Endothelial cell of umbilical vein (primary cell): ENCODE measurements at regions not wholly inside any gene's neighbourhood (a gene's known extent, or its start where the extent isn't known, plus 50 kb on each side); places are given as distances from the start of the nearest gene placed in this dataset.

ENCODE experiments used
- BruUV-seq: library from RNA; stranded (reverse); fragments of 400-500 nt; replicated peaks from 2 replicates; lab custom pipeline; 2021; lab: Mats Ljungman, UMichigan
- CTCF ChIA-PET: fragments of 300-600, 350-600 bp; sonication (Branson Sonifier 250); formaldehyde crosslinking; loops from one replicate; lab custom pipeline; 2021; ENCODE audit warnings: antibody characterized with exemption, inconsistent platforms; lab: Charles Lee
- POLR2A ChIA-PET: fragments of 300-600, 350-600 bp; sonication (Branson Sonifier 250); formaldehyde crosslinking; loops from one replicate; lab custom pipeline; 2021; ENCODE audit warnings: antibody characterized with exemption, inconsistent platforms; lab: Charles Lee
- DNase-seq: peaks from one replicate; pipeline ENCODE4 v3.0.0-alpha.2; 2011; ENCODE audit warnings: low read depth, low spot score
- FAIRE-seq: peaks from 2 replicates; lab custom pipeline; 2011; peaks lifted over from hg19 to GRCh38; lab: Jason Lieb, UNC
- H2AFZ ChIP-seq: 2 replicates; pipeline ENCODE4 v1.6.0; 2012; ENCODE audit warnings: low read depth, low read length, control low read depth, inconsistent platforms
- H3K27ac ChIP-seq: 2 replicates; pipeline ENCODE4 v1.5.1; 2011; ENCODE audit warnings: low read depth, mild to moderate bottlenecking, control low read depth, low read length, moderate library complexity; ENCODE audit not compliant: insufficient read depth
- H3K27me3 ChIP-seq, 2 experiments: 2 replicates each; pipeline versions ENCODE4 v1.6.0 to v1.6.1; 2011; ENCODE audit warnings: low read length in 2 of 2, mixed read lengths in 1 of 2; ENCODE audit not compliant: control insufficient read depth in 2 of 2, insufficient read depth in 2 of 2
- H3K36me3 ChIP-seq, 2 experiments: 2 replicates in 1 of 2; 3 replicates in 1 of 2; pipeline ENCODE4 v1.5.1; 2011; ENCODE audit warnings: low read length in 2 of 2, mild to moderate bottlenecking in 1 of 2, moderate library complexity in 1 of 2; ENCODE audit not compliant: control insufficient read depth in 2 of 2, insufficient read depth in 2 of 2; ENCODE audit errors: extremely low read depth in 1 of 2
- H3K4me1 ChIP-seq: 3 replicates; pipeline ENCODE4 v1.5.1; 2011; ENCODE audit warnings: mild to moderate bottlenecking, low read length; ENCODE audit not compliant: control insufficient read depth, insufficient read depth; ENCODE audit errors: extremely low read depth
- H3K4me2 ChIP-seq: 2 replicates; pipeline ENCODE4 v1.6.1; 2011; ENCODE audit warnings: low read length, control low read depth, mixed read lengths; ENCODE audit not compliant: insufficient read depth
- H3K4me3 ChIP-seq, 3 experiments: fragments of 200-600 bp in 1 of 3; sonication (generic), shearing (Covaris generic) in 1 of 3; replicated peaks in 1 of 3; 2 replicates each; pipeline ENCODE4 v1.5.1; 2011 to 2016; ENCODE audit warnings: control low read depth in 3 of 3, low read length in 3 of 3, mild to moderate bottlenecking in 2 of 3, inconsistent platforms in 1 of 3, low read depth in 1 of 3, moderate library complexity in 1 of 3; ENCODE audit not compliant: insufficient read depth in 1 of 3
- H3K79me2 ChIP-seq: 2 replicates; pipeline ENCODE4 v1.6.0; 2012; ENCODE audit warnings: low read length, inconsistent platforms; ENCODE audit not compliant: control insufficient read depth, insufficient read depth
- H3K9ac ChIP-seq: replicated peaks from 2 replicates; pipeline ENCODE3; 2011; ENCODE audit warnings: low read length, control low read depth; ENCODE audit not compliant: insufficient read depth; ENCODE audit errors: extremely low read depth
- H3K9me1 ChIP-seq: replicated peaks from 3 replicates; pipeline ENCODE4 v1.6.0; 2011; ENCODE audit warnings: mild to moderate bottlenecking, low read length; ENCODE audit not compliant: control insufficient read depth, insufficient read depth; ENCODE audit errors: extremely low read depth
- H3K9me3 ChIP-seq: replicated peaks from 2 replicates; pipeline ENCODE4 v1.5.1; 2012; ENCODE audit warnings: low read length, inconsistent platforms; ENCODE audit not compliant: control insufficient read depth, insufficient read depth
- H4K20me1 ChIP-seq: replicated peaks from 2 replicates; pipeline ENCODE3; 2011; ENCODE audit warnings: mild to moderate bottlenecking, low read length; ENCODE audit not compliant: control insufficient read depth, insufficient read depth; ENCODE audit errors: extremely low read depth
- EZH2 ChIP-seq: IDR thresholded peaks from 2 replicates; pipeline ENCODE4 v1.6.1; 2012; ENCODE audit warnings: borderline replicate concordance, low read depth, mild to moderate bottlenecking, moderate library complexity, low read length, inconsistent platforms; ENCODE audit not compliant: severe bottlenecking
- FOS ChIP-seq: IDR thresholded peaks from 2 replicates; pipeline ENCODE4 v1.6.1; 2011; ENCODE audit warnings: mild to moderate bottlenecking, low read length, moderate library complexity, borderline replicate concordance; ENCODE audit not compliant: insufficient read depth
- GATA2 ChIP-seq: IDR thresholded peaks from 2 replicates; pipeline ENCODE4 v1.7.0; 2011; ENCODE audit warnings: low read depth, mild to moderate bottlenecking, moderate library complexity, mixed read lengths, low read length; ENCODE audit not compliant: insufficient read length, insufficient read depth
- JUN ChIP-seq: IDR thresholded peaks from 2 replicates; pipeline ENCODE4 v1.6.1; 2011; ENCODE audit warnings: borderline replicate concordance, low read depth; ENCODE audit not compliant: insufficient read length, insufficient read depth
- MYC ChIP-seq: IDR thresholded peaks from one replicate; pipeline ENCODE4 v1.6.1; 2011; ENCODE audit warnings: mild to moderate bottlenecking, low read depth, low read length
- POLR2A ChIP-seq: IDR thresholded peaks from 2 replicates; pipeline ENCODE4 v1.6.1; 2012; ENCODE audit warnings: low read depth, mild to moderate bottlenecking, control low read depth, low read length
- POLR2AphosphoS5 ChIP-seq: IDR thresholded peaks from 2 replicates; pipeline ENCODE4 v1.6.1; 2012; ENCODE audit warnings: low read depth, mild to moderate bottlenecking, control low read depth, low read length, moderate library complexity; ENCODE audit not compliant: insufficient read depth
- dilution Hi-C: fragments of 300-500 bp; cut with MboI; formaldehyde crosslinking; loops from one replicate; pipeline ENCODE4 v1.15.0; 2019; ENCODE audit warnings: low sequenced_read_pairs; ENCODE audit not compliant: extremely low pct_ligation_motif_present
- intact Hi-C: fragments of 100-400 bp; cut with micrococcal nuclease; formaldehyde crosslinking; loops from one replicate; pipeline ENCODE4 v1.10.0; 2022
- TF ChIP-seq, protein P1 (sequence below): IDR thresholded peaks from 2 replicates; pipeline ENCODE4 v1.6.1; 2011; ENCODE audit not compliant: insufficient read depth, insufficient read length
- TF ChIP-seq, protein P2 (sequence below), 2 donors: IDR thresholded peaks; 1 replicate in 1 of 2; 2 replicates in 1 of 2; pipeline ENCODE4 v1.5.1; 2011; ENCODE audit warnings: low read length in 2 of 2, mild to moderate bottlenecking in 2 of 2, moderate library complexity in 2 of 2, control low read depth in 1 of 2, inconsistent platforms in 1 of 2, low read depth in 1 of 2; ENCODE audit not compliant: insufficient read depth in 1 of 2; ENCODE audit errors: extremely low read depth in 1 of 2

DNA sequence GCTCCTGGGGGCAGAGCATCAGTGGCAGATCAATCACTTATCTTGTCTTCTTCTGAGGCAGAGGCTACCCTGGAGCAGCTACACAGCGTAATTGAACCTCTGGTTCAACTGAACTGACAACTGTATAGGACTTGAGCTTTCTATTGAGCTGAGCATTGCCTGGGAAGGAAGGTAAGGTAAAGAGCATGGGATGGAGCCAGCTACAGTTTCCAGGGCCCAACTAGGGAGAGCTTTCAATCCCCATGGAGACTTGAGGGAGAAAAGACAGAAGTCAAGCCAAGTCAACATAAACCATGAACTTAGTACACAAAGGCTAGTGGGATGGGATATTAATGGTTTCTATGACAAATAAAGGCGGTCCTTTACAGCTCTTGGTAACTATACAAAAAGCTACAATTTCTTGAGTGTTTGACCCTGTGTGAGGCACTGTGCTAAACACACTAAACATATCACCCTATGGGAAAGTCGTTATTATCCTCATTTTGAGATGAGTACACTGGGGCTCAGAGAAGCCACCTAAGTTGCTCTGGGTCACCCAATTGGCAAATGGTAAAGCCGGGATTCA lies 140.7 kb upstream of the SLC22A23 start:
- CTCF ChIA-PET: no interaction called here

More for the DNA sequence above, 140.7 kb upstream of the SLC22A23 start:
- TF ChIP-seq GATA2 (no peak), EZH2 (no peak), FOS (no peak), POLR2AphosphoS5 (no peak), JUN (no peak), MYC (no peak), POLR2A (no peak)
- TF ChIP-seq, protein P1, sequence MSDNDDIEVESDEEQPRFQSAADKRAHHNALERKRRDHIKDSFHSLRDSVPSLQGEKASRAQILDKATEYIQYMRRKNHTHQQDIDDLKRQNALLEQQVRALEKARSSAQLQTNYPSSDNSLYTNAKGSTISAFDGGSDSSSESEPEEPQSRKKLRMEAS: no peak
- TF ChIP-seq, protein P2, sequence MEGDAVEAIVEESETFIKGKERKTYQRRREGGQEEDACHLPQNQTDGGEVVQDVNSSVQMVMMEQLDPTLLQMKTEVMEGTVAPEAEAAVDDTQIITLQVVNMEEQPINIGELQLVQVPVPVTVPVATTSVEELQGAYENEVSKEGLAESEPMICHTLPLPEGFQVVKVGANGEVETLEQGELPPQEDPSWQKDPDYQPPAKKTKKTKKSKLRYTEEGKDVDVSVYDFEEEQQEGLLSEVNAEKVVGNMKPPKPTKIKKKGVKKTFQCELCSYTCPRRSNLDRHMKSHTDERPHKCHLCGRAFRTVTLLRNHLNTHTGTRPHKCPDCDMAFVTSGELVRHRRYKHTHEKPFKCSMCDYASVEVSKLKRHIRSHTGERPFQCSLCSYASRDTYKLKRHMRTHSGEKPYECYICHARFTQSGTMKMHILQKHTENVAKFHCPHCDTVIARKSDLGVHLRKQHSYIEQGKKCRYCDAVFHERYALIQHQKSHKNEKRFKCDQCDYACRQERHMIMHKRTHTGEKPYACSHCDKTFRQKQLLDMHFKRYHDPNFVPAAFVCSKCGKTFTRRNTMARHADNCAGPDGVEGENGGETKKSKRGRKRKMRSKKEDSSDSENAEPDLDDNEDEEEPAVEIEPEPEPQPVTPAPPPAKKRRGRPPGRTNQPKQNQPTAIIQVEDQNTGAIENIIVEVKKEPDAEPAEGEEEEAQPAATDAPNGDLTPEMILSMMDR (IDR thresholded peaks at IDR 0.05; ENCODE audit: extremely low read depth in 1 of 2, insufficient read depth in 1 of 2, low read depth in 1 of 2, low read length in 2 of 2): no peak
- FAIRE-seq (no peak), DNase-seq (no peak)
- no peaks in the 10 kb centered on the region for H3K9me1 ChIP-seq
- no peaks in the 10 kb centered on the region for H3K79me2 ChIP-seq
- no peak overlapping the region for H3K4me2 ChIP-seq
- no peak overlapping the region for H3K9ac ChIP-seq
- intact Hi-C loops (no loop called here), dilution Hi-C loops (no loop called here)
- no peak overlapping the region for H3K27ac ChIP-seq
- no peaks in the 10 kb centered on the region for H3K36me3 ChIP-seq
- H3K4me3 ChIP-seq: no peak overlapping the region
- no peaks in the 10 kb centered on the region for H3K9me3 ChIP-seq
- H4K20me1 ChIP-seq: no peaks in the 10 kb centered on the region
- H3K27me3 ChIP-seq: peaks cover 0 to 5% of the 10 kb centered on the region in 2 experiments
- peaks cover 2% of the 10 kb centered on the region for H3K4me1 ChIP-seq
- no peak overlapping the region for H2AFZ ChIP-seq
- BruUV-seq: no TSS peak
- POLR2A ChIA-PET: no interaction called here
